NCI-H446 (cell line): ENCODE measurements at regions not wholly inside any gene's neighbourhood (a gene's known extent, or its start where the extent isn't known, plus 50 kb on each side); places are given as distances from the start of the nearest gene placed in this dataset.
A peak's percentile ranks its signal among the peaks of the same experiment; 100 is the strongest.
"Not testable (repeated sequence)": the region's sequence is repeated elsewhere in the genome, so short reads cannot be mapped to it uniquely, and the experiment has no call there.

ENCODE experiments used
- DNase-seq, 2 experiments: peaks; one replicate each; lab custom pipeline; 2025; lab: John Stamatoyannopoulos, UW

DNA sequence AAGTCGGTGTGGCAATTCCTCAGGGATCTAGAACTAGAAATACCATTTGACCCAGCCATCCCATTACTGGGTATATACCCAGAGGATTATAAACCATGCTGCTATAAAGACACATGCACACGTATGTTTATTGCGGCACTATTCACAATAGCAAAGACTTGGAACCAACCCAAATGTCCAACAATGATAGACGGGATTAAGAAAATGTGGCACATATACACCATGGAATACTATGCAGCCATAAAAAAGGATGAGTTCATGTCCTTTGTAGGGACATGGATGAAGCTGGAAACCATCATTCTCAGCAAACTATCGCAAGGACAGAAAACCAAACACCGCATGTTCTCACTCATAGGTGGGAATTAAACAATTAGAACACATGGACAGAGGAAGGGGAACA is 80.6 kb upstream of the ST3GAL5 start:
- DNase-seq = not testable (repeated sequence)

DNA sequence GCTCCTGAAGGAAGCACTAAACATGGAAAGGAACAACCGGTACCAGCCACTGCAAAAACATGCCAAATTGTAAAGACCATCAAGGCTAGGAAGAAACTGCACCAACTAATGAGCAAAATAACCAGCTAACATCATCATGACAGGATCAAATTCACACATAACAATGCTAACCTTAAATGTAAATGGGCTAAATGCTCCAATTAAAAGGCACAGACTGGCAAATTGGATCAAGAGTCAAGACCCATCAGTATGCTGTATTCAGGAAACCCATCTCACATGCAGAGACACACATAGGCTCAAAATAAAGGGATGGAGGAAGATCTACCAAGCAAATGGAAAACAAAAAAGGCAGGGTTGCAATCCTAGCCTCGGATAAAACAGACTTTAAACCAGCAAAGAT is 77.0 kb upstream of the ST3GAL5 start:
- not testable (repeated sequence) for DNase-seq

DNA sequence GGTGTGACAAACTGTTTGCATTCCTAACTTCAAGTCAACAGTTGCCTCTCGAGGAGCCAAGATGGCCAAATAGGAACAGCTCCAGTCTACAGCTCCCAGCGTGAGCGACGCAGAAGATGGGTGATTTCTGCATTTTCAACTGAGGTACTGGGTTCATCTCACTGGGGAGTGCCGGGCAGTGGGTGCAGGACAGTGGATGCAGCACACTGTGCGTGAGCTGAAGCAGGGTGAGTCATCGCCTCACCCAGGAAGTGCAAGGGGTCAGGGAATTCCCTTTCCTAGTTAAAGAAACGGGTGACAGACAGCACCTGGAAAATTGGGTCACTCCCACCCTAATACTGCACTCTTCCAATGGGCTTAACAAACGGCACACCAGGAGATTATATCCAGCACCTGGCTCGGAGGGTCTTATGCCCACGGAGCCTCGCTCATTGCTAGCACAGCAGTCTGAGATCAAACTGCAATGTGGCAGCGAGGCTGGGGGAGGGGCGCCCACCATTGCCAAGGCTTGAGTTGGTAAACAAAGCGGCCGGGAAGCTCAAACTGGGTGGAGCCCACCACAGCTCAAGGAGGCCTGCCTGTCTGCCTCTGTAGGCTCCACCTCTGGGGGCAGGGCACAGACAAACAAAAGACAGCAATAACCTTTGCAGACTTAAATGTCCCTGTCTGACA is 75.1 kb upstream of the ST3GAL5 start:
- DNase-seq = not testable (repeated sequence)

DNA sequence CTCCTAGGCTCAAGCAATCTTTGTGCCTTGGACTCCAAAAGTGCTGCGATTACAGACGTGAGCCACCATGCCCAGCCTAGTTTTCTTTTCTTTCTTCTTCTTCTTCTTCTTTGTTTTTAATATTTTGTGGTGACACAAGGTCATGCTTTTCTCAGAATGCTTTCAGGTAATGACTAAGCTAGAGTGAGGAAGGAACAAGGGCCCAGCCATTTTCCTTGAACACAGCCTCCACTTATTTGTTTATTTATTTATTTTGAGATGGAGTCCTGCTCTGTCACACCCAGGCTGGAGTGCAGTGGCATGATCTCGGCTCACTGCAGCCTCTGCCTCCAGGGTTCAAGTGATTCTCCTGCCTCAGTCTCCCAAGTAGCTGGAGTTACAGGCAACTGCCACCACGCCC is 74.3 kb upstream of the ST3GAL5 start:
- DNase-seq = no peak

DNA sequence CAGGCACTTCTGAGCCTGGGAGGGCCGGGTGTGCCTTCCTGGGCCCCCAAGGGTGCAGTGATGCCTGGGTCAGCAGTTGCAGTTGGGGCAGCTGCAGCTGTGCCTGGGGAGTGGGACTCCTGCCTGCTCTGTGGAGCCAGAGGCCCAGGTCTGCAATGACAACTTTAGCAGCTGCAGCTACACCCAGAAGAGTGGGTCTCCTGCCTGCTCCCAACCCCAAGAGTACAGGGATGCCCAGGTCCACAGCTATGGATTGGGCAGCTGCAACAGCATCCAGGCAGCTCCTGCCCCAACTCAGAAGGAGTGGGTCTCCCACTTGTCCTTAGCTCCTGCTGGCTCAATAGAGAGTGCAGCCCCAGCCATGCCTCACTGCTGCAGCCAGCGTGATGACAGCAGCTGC is 73.0 kb upstream of the ST3GAL5 start:
- DNase-seq = no peak

DNA sequence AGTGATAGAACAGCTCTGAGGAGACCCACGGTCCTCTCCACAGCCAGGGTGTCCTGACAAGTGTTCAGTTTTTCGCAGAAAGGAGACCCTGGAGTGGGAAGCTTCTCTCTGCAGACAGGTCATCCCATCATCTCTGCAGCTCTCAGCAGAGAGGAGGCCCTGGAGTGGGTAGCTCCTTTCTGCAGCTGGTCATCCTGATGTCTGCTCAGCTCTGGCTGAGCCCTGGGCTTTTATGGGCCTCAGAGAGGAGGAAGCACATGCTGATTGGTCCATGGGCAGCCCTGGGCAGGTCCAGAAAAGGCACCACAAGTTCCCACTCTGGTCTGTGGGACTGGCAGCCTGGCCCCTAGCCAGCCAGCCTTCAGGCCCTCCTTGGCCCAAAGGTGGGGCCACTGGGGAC is 72.3 kb upstream of the ST3GAL5 start:
- DNase-seq = no peak

DNA sequence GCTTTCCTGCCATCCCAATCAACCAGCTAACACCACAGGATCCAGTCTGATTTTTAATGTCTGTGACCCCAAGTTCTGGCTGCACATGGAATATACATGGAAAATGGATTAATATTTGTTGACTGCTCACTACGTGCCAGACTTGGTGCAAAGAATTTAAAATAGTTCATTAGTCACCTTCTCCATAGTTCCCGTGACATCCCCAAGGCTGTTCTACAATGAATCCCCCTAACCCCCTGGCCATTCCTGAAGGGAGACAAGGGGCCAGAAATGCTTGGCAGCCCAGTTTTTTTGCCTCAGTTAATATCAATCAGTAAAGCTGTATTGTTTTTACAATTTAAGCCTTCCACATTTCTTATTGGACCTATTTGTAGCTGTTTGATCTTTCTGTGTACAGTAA is 71.0 kb upstream of the ST3GAL5 start:
- DNase-seq = no peak

DNA sequence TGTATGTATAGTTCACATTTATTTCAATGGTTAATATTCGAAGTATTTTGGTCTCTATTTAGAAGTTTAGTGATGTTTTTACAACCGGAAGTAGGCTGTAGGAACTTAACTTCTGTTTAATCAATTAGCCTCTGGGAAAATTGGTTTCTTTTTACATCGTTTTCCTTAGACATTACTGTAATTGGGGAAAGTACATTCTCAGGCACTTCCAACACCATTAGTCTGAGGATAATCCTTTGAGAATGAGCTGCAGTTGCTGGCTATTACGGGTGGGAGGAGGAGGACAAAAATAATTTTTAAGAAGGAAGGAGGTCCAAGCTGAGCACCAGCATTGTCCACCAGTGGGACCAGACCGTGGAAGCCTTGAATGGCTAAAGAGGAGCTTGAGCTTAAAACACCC is 70.4 kb upstream of the ST3GAL5 start:
- no peak for DNase-seq

DNA sequence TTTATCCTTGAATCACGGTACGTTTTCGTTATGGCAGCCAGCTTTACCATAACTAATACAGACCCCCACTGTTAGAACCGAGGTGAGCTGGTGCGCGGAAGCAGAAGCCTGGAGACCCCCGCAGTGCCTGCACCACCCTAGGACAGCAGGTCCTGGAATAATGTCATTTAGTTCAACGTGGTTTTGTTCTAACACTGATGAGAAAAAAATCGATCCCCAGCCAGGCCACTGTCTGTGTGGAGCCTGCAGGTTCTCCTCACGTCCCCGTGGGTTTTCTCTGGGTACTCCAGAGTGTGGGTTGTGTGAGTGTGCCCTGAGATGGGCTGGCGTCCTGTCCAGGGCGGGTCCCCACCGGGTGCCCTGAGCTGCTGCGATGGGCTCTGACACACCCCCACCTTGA is 69.9 kb upstream of the ST3GAL5 start:
- DNase-seq = no peak

DNA sequence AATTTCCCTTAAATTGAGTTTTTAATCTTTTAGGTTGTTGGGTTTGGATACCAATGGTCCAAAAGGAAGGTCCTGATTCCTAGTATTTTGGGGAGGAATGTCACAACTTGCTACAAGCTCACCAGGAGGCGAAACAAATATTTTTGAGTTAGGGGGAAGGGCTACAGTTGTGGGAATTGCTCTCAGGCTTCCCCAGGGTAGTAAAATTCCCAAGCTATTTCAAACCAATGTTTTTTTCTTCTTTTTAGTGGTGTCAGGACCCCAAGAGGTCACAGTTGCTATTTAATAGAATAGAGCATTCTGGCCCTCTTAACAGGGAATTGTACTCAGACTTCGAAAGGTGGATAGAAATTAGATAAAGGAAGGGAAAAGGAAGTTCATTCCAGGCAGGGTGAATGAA is 68.5 kb upstream of the ST3GAL5 start:
- DNase-seq = no peak

DNA sequence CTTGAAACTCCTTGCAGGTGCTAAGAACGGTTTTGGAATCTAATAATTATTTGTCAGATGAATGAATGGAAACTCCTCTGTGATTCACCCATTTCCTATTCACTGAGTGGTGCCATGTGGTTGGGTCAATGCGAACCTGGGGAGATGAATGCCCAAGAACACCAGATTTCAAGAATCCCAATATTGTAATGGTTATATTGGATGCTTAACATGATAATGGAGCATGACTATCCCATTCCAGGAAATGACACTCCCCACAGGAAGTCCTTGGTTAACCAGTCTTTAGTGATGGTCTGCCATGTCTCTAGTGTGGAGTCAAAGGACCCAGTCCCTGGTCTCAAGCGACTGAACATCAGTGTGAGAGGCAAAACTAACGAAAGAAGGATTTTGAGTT is 67.9 kb upstream of the ST3GAL5 start:
- DNase-seq = no peak

DNA sequence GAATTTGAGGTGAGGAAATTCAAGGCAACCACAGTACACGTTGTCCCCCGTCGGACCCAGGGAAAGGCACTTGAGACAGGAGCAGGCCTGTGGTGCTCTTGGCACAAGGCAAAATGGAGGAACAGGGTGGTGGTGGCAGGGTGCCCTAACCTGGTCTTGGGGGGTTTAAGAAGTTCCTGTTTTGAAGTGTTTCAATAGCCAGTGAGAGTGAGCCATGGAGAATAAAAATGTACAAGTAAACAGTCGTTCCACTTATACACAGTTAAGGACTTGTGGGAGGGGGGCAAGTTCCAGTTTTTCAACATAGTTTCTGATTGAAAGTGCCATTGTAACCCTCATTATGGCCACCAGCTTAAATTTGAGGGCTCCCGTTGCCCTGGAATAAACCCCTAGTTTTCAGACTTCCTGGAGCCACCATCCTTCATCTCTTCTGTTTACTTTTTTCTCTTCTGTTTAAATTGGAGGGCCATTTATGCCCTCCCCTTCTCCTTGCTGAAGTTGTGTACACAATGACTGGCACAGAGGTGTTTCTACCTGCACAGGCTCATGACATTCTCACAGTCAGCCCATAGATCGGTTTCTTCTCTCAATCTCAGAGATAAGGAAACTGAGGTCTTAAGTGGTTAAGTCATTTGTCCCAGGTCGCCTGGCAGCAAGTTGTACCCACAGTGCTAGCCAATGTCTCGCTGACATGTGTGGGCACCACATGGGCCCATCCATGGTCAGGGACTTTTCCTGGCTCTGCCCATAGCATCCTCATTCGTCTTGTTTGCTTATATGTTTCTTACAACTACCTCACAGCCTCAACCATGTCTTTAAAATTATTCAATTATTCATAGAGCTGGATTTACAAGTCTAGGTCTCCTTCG is 66.0 kb upstream of the ST3GAL5 start:
- no peak for DNase-seq

DNA sequence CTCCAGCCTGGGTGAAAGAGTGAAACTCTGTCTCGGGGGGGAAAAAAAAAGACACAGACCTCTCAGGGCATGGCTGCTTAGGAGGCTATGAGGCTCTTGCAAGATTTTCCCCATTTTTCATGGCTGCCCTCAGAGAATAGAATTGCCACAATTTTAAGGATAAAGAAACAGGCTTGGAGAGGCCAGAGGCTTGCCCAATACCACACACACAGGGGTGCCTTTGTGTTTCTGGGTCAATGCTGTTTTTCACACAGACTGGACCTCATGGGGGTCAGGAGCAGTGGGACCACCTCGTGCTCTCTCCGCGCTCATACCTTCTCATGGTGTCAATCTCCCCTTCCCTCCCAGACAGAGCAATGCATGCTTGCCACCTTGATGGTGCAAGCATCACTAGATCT is 65.4 kb upstream of the ST3GAL5 start:
- no peak for DNase-seq

DNA sequence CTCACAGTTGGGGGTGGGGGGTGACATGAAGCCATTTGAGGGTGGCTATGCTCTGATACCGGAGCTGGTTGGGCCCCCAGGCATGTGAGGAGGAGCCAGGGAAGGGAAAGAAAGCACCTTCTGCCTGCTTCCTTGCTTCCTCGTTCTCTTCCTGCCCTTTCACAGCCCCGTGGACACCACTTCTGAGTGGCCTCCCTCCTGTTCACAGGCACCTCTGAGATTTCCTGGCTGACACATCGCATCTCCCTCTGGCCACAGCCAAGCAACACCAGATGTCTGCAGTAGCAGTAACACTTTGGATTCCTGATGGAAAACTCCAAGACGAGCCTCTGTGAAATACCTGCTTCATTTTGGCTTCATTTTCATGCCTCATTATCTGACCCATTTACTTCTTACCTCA is 64.7 kb upstream of the ST3GAL5 start:
- no peak for DNase-seq

DNA sequence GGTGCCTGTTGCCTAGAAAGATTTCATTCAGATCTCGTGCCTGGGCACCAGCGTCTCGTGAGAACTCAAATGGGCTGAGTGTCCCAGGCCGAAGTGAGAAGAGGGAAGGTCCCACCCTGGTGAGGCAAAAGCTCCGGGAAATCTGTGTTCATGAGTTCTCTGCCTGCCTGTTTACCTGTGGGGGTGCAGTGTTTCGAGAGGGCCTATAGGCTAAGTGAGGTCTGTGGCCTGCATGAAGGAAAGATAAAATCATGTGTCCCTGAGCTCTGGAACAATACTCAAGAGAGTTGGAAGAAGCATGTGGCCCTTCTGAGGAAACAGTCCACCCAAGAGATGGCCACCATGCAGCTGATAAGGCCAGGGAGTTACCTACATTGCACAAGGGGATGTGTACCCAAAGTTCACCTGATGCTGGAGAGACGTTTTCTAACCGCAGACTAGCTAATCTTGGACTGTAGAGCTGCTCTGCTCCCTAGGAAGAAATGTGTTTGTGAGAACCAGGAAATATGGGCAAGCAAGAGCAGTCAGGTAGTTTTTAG is 63.5 kb upstream of the ST3GAL5 start:
- no peak for DNase-seq

DNA sequence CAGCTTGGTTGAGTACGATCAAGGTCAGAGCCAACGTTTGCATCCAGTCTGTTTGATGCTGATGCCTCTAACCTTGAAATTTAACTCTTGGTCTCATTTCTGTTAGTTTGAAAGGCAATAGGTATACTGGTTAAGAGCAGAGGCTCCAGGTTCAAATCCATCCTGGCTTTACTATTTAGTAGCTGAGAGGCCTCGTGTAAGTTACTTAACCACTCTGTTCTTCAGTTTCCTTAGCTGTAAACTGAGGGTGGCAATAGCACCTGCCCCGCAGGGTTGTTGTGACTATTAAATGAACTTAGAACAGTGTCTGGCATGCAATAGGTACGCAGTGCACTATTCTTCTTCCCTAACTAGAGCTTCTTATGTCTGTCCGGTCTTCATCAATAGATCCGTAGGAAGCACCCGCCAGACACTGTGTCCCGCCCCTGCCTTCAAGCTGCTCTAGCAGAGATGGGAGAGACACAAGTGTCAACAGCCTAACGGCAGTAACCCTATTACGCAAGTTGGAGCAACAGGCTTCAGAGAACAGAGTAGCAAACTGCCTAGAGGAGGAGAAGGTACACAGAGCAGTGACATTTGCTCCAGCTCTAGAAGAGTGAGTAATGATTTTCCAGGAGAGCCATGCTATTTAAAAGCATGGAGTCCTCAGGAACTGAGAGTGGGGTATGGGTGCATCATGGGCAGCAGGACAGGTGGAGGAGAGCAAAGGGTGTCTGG is 62.7 kb upstream of the ST3GAL5 start:
- DNase-seq = no peak

DNA sequence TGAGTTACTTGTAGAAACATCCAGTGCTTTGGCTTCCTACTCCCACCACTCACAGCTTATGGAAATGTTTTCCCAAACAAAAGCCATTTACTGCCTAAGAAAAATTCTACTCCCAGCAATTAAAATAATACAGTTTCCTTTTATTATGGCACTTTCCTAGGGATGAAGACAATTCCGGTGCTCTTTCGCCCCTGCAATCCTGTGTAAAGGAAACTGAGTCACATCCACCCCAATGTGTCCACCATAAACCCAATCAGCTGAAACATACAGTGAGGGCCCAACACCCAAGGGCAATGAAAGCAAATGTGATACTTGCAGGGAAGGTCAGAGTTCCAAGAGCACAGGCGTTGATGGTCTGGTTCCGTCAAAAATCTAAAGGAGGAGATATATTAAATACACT is 62.0 kb upstream of the ST3GAL5 start:
- DNase-seq = no peak

DNA sequence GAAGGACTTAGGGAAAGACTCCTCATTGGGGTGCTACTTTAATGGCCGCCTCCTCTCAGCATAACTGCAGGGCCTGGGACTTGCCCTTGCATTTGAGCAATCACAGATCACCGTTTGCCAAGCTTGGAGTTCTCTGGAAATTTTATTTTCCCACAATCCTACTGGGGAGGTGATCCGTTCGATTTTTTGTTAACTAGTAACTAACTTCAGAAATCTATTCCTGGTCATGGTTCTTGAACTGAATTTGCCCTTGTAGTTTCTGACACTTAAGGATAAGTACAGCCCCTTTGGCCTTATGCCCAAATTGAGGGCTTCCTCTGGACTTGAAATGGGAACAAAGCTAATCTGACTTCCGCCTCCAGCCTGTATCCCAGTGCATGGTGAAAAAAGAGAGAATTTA is 60.5 kb upstream of the ST3GAL5 start:
- no peak for DNase-seq

DNA sequence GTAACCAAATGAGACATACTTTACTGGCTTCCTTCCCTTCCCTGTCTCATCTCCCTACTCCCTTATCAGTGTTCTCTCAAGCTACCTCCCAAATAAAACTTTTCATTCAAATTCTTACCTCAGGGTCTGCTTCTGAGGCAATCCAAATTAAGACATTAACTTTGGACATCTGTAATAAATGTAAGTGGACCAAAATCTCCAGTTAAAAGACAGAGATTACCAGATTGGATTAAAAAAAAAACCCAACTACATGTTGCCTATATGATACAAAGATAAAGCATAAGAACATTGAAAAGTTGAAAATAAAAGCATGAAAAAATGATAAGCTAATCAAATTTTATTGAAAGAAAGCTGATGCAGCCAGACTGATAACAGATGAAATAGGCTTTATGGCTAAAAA is 58.8 kb upstream of the ST3GAL5 start:
- DNase-seq = no peak

DNA sequence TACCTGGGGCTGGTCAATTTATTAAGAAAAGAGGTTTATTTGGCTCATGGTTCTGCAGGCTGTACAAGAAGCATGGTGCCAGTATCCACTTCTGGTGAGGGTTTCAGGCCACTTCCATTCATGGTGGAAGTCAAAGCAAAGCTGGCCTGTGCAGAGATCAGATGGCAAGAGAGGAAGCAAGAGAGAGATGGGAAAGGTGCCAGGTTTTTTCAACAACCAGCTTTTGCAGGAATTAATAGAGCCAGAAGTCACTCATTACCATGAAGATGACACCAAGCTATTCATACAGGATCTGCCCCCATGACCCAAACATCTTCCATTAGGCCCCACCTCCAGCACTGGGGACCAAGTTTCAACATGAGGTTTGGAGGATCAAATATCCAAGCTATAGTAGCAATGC is 56.8 kb upstream of the ST3GAL5 start:
- peak in 1 of 2 experiments; percentile 53 for DNase-seq

DNA sequence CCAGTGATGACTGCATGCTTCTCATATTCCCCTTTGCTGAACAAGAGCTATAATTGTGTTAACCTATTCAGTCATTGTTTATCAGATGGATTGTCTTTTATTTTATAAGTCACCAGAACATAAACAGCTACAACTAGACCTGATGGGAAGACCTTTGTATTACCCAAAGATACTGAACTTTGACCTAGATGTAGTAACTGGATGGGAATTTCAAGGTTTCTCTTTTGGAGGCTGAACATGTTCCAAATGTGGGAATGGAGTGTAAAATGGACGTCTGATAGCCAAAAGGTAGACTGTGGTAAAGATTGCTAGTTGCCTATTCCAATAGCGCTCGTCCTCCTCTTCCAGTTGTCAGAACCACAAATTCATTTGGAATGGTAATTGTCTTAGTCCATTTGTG is 56.4 kb upstream of the ST3GAL5 start:
- no peak for DNase-seq

DNA sequence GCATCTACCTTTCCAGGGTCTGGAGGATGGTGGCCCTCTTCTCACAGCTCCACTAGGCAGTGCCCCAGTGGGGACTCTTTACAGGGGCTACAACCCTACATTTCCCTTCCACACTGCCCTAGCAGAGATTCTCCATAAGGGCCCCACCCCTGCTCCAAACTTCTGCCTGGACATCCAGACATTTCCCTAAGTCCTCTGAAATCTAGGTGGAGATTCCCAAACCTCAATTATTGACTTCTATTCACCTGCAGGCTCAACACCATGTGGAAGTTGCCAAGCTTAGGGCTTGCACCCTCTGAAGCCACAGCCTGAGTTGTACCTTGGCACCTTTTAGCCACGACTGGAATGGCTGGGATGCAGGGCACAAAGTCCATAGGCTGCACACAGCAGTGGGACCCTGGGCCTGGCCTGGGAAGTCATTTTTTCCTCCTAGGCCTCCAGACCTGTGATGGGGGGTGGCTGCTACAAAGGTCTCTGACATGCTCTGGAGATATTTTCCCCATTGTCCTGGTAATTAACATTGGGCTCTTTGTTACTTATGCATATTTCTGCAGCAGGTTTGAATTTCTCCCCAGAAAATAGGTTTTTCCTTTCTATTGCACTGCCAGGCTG is 53.7 kb upstream of the ST3GAL5 start:
- no peak for DNase-seq
